T-cell (primary cell): ENCODE measurements at regions not wholly inside any gene's neighbourhood (a gene's known extent, or its start where the extent isn't known, plus 50 kb on each side); places are given as distances from the start of the nearest gene placed in this dataset.

Experiments
- ATAC-seq, 4 experiments: fragments of 200-7000 bp in 3 of 4; fragments of 150-1000 bp in 1 of 4; cut with Tn5 transposase; replicated peaks in 1 of 4; 1 replicate in 3 of 4; 2 replicates in 1 of 4; pipeline ENCODE4 v1.10.0; 2021; ENCODE audit warnings: moderate library complexity in 3 of 4, mild to moderate bottlenecking in 2 of 4, moderate number of reproducible peaks in 1 of 4
- CTCF ChIA-PET, 2 donors: fragments of 300-600 bp; sonication (Branson Sonifier 250); formaldehyde crosslinking; loops; one replicate each; lab custom pipeline; 2022; ENCODE audit warnings: antibody characterized with exemption in 2 of 2; lab: Charles Lee
- POLR2A ChIA-PET, 2 donors: fragments of 300-600 bp; sonication (Branson Sonifier 250); formaldehyde crosslinking; loops; one replicate each; lab custom pipeline; 2022; ENCODE audit warnings: antibody characterized with exemption in 2 of 2; lab: Charles Lee
- DNase-seq, 35 experiments: peaks; one replicate each; pipeline versions ENCODE4 v3.0.0 to v3.0.0-alpha.2; 2013 to 2023
- H3K27ac ChIP-seq: one replicate; pipeline ENCODE4 v1.5.1; 2013; ENCODE audit warnings: low read length
- H3K27me3 ChIP-seq, 2 experiments: replicated peaks in 1 of 2; 1 replicate in 1 of 2; 2 replicates in 1 of 2; pipeline versions ENCODE4 v1.6.1 to v1.7.0; 2013; ENCODE audit warnings: low read length in 1 of 2, mixed read lengths in 1 of 2; ENCODE audit not compliant: control insufficient read depth in 2 of 2, insufficient read depth in 2 of 2; ENCODE audit errors: extremely low read depth in 1 of 2
- H3K36me3 ChIP-seq, 2 donors: 1 replicate in 1 of 2; 2 replicates in 1 of 2; pipeline versions ENCODE4 v1.6.1 to v1.7.0; 2013; ENCODE audit warnings: low read length in 1 of 2; ENCODE audit not compliant: control insufficient read depth in 2 of 2, insufficient read depth in 1 of 2; ENCODE audit errors: extremely low read depth in 1 of 2
- H3K4me1 ChIP-seq, 2 experiments: 1 replicate in 1 of 2; 2 replicates in 1 of 2; pipeline versions ENCODE4 v1.6.1 to v1.7.0; 2013; ENCODE audit warnings: low read length in 2 of 2, mixed read lengths in 1 of 2; ENCODE audit not compliant: insufficient read depth in 2 of 2, control insufficient read depth in 1 of 2; ENCODE audit errors: extremely low read depth in 1 of 2
- H3K4me3 ChIP-seq, 2 donors: 1 replicate in 1 of 2; 2 replicates in 1 of 2; pipeline versions ENCODE4 v1.5.1 to v1.7.0; 2013; ENCODE audit warnings: mild to moderate bottlenecking in 2 of 2, low read length in 1 of 2, moderate library complexity in 1 of 2; ENCODE audit not compliant: control insufficient read depth in 1 of 2; ENCODE audit errors: extremely low read depth in 1 of 2
- H3K9me3 ChIP-seq: 2 replicates; pipeline ENCODE4 v1.7.0; 2013
- H3K27ac Mint-ChIP-seq, 2 donors: one replicate each; pipeline ENCODE4 v1.8.0; 2020 to 2021; ENCODE audit warnings: mild to moderate bottlenecking in 2 of 2, mixed read lengths in 2 of 2
- H3K27me3 Mint-ChIP-seq, 2 donors: one replicate each; pipeline ENCODE4 v1.8.0; 2021 to 2022; ENCODE audit warnings: mixed read lengths in 2 of 2
- H3K36me3 Mint-ChIP-seq: one replicate; pipeline ENCODE4 v1.8.0; 2021; ENCODE audit warnings: mixed read lengths
- H3K4me1 Mint-ChIP-seq, 3 donors: one replicate each; pipeline ENCODE4 v1.8.0; 2020 to 2022; ENCODE audit warnings: mixed read lengths in 3 of 3, mild to moderate bottlenecking in 1 of 3
- H3K4me3 Mint-ChIP-seq, 3 donors: one replicate each; pipeline ENCODE4 v1.8.0; 2020 to 2022; ENCODE audit warnings: mild to moderate bottlenecking in 3 of 3, mixed read lengths in 3 of 3, moderate library complexity in 3 of 3
- H3K9me3 Mint-ChIP-seq, 3 donors: one replicate each; pipeline ENCODE4 v1.8.0; 2020 to 2022; ENCODE audit warnings: mixed read lengths in 3 of 3
- WGBS: methylation state at CpG from one replicate; pipeline ENCODE4 v1.1.5; 2013; ENCODE audit warnings: missing lambda C conversion rate; ENCODE audit not compliant: insufficient coverage; 5-methylcytosine and 5-hydroxymethylcytosine counted together

DNA sequence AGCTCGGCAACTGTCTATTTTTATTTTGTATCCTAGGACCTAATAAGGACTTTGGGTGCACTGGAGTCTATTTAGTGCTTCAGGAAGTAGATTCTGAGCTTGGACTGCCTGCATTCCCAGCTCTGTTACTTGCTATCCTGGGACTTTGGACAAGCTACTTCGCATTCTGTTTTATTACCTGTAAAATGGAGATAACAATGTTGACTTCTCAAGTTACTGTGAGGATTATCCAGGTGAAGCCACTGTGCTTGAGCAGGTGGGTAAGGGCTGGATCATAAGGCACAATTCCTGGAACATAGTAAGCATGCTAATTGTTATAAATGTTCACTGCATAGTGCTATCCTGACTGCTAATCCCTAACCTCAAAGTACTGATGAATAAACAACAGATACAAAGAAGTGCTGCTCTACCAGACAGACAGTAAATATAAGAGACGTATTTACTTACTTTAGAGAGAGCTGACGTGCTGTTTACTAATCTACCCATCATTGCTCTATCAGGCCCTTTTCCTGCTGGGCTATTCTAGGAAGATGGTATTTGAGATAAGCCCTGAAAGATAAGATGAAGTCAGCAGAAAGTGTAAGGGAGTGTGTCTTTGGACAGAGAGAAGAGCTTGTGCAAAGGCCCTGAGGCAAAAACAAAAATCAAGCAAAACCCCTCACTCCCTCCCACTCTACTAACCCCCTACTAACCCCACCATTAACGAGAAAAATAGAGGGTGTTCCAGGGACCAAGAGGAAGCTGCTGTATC lies 50.8 kb upstream of the FLT1 start:
- WGBS = 100% methylated on average over 1 of the region's 5 CpGs
- Mint-ChIP-seq H3K36me3 (no peaks in the 10 kb centered on the region), H3K4me3 (no peak overlapping the region), H3K4me1 (no peaks in the 10 kb centered on the region), H3K9me3 (peaks cover 0 to 18% (median 6%) of the 10 kb centered on the region in 3 donors), H3K27ac (no peak overlapping the region), H3K27me3 (peaks cover 18 to 22% of the 10 kb centered on the region in 2 donors)
- Histone ChIP-seq H3K9me3 (no peaks in the 10 kb centered on the region), H3K27ac (no peak overlapping the region), H3K4me3 (no peak overlapping the region), H3K4me1 (no peaks in the 10 kb centered on the region), H3K27me3 (peaks cover 0 to 15% of the 10 kb centered on the region in 2 experiments), H3K36me3 (no peaks in the 10 kb centered on the region)
- CTCF ChIA-PET = interaction anchor here in 1 of 2 donors (0.8 kb wide), 1 partner anchor 9 kb away, joined by 3 read pairs; no protein-coding TSS in a partner anchor
- POLR2A ChIA-PET = no interaction called here
- ATAC-seq = no peak
- no peak for DNase-seq
